AG04449 (cell line): ENCODE measurements at regions not wholly inside any gene's neighbourhood (a gene's known extent, or its start where the extent isn't known, plus 50 kb on each side); places are given as distances from the start of the nearest gene placed in this dataset.

Source experiments
- CTCF ChIA-PET: fragments of 350-600 bp; formaldehyde crosslinking; extraction: SDS; loops from one replicate; lab custom pipeline; 2021; ENCODE audit warnings: antibody characterized with exemption; lab: Yijun Ruan, JAX
- POLR2A ChIA-PET: fragments of 400-600, 350-600 bp; formaldehyde crosslinking; extraction: SDS; loops from one replicate; lab custom pipeline; 2020; ENCODE audit warnings: antibody characterized with exemption, inconsistent platforms; lab: Yijun Ruan, JAX
- DNase-seq: peaks from one replicate; pipeline ENCODE4 v3.0.0-alpha.2; 2010; ENCODE audit warnings: low read depth, low spot score
- H3K4me3 ChIP-seq: 2 replicates; pipeline ENCODE4 v1.5.1; 2011; ENCODE audit warnings: low read depth, mild to moderate bottlenecking, control low read depth, low read length
- TF ChIP-seq, protein P1 (sequence below): IDR thresholded peaks from one replicate; pipeline ENCODE4 v1.5.1; 2011; ENCODE audit warnings: mild to moderate bottlenecking, moderate library complexity, low read length, control low read depth, inconsistent platforms; ENCODE audit not compliant: insufficient read depth; ENCODE audit errors: missing control alignments

DNA sequence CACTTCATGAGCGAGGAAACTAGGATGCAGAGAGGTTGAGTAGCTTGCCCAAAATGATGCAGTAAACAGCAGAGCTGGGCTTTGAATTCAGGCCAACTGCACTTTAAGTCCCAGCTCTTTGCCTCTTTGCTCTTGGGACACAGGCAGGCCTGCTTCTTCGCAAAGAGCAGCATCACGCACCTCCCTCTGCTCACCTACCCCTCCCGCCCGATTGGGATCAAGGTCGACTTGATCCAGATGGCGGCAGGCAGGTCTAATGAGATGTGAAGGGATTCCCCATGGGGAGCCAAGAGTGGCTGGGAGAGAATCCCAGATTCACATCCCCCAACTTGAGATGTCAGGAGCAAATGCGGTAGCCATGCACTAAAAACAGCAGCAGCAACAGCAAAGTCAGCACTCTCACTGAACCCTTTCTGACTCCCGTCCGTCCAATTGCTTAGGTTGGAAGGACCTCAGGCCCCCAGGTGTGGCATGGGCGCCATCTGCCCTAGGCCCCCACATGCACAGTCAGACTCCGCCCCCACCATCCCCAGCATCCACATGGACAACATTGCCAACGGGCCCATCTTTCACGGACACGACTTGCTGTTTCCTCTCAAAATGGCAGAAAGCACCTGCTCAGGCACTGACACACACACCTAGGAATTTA, 84.3 kb upstream of the MAP4K4 start:
- POLR2A ChIA-PET: no interaction called here
- CTCF ChIA-PET: no interaction called here
- no peak for DNase-seq
- TF ChIP-seq, protein P1, sequence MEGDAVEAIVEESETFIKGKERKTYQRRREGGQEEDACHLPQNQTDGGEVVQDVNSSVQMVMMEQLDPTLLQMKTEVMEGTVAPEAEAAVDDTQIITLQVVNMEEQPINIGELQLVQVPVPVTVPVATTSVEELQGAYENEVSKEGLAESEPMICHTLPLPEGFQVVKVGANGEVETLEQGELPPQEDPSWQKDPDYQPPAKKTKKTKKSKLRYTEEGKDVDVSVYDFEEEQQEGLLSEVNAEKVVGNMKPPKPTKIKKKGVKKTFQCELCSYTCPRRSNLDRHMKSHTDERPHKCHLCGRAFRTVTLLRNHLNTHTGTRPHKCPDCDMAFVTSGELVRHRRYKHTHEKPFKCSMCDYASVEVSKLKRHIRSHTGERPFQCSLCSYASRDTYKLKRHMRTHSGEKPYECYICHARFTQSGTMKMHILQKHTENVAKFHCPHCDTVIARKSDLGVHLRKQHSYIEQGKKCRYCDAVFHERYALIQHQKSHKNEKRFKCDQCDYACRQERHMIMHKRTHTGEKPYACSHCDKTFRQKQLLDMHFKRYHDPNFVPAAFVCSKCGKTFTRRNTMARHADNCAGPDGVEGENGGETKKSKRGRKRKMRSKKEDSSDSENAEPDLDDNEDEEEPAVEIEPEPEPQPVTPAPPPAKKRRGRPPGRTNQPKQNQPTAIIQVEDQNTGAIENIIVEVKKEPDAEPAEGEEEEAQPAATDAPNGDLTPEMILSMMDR: no peak
- no peak overlapping the region for H3K4me3 ChIP-seq

DNA sequence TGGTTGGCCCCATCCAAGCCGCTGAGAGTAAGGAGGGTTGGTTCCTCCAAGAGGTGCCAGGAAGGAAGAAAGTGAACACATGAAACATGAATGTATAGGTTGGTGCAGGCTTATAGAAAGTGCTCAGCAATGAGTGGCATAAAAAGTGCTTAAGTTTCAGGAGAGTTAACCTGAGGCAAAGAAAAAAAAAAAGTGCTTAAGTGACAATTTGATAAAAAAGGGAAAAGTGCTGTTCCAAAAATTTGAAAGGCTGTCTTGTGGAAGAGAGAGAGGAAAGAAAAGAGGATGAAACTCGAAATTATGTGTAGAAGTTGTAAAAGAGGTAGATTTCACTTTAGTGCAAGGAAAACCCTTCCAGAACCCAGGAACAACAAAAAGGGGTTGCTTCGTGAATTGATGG, 85.5 kb upstream of the MAP4K4 start:
- H3K4me3 ChIP-seq: no peak overlapping the region
- CTCF ChIA-PET: no interaction called here
- TF ChIP-seq, protein P1: no peak
- DNase-seq: no peak
- POLR2A ChIA-PET: no interaction called here

DNA sequence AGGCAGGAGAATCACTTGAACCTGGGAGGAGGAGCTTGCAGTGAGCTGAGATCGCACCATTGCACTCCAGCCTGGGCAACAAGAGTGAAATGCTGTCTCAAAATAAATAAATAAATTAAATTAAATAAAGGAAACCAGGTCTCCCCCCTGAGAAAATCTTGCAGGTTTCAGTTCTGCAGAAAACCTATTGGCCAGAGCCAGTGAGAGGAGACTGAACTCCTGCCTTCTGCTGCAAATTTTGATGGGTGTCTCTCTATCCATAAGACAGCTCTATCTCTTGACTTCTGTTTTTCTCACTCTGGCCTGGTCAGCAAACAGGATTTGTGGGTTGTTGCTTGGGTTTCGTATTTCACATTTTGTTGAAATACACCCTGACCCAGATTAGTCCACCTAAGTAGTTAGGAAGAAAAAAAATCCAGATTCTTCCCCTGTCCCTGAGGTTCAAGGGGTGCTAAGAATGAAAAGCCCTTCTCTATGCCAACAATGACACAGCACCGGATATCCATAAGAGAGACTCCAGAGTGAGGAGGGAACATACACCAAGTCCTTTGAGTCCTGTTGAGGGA, 86.7 kb upstream of the MAP4K4 start:
- CTCF ChIA-PET: no interaction called here

DNA sequence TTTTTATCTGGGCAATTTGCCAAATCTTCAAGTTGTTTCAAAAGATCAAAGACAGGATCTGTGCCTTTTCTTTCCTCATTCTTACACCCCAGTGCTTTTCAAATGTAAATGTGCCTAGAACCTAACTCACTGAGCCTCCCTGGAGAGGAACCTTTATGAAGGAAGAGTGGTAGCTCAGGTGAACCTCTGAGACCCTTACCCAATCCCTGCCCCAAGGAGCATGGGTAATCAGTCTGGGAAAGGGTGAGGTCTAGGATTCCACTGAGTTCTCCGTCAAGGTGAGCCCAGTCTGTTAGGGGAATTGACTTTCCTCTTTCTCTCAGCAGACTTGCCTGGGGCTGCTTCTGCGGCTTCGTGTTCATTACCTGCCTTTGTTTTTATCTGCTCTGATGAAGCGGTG, 88.1 kb upstream of the MAP4K4 start:
- POLR2A ChIA-PET: no interaction called here
- no peak for DNase-seq
- TF ChIP-seq, protein P1: no peak
- H3K4me3 ChIP-seq: no peak overlapping the region
- CTCF ChIA-PET: no interaction called here

More for the DNA sequence above, 86.7 kb upstream of the MAP4K4 start:
- POLR2A ChIA-PET: no interaction called here
- no peak overlapping the region for H3K4me3 ChIP-seq
- TF ChIP-seq, protein P1: no peak
- DNase-seq: no peak

DNA sequence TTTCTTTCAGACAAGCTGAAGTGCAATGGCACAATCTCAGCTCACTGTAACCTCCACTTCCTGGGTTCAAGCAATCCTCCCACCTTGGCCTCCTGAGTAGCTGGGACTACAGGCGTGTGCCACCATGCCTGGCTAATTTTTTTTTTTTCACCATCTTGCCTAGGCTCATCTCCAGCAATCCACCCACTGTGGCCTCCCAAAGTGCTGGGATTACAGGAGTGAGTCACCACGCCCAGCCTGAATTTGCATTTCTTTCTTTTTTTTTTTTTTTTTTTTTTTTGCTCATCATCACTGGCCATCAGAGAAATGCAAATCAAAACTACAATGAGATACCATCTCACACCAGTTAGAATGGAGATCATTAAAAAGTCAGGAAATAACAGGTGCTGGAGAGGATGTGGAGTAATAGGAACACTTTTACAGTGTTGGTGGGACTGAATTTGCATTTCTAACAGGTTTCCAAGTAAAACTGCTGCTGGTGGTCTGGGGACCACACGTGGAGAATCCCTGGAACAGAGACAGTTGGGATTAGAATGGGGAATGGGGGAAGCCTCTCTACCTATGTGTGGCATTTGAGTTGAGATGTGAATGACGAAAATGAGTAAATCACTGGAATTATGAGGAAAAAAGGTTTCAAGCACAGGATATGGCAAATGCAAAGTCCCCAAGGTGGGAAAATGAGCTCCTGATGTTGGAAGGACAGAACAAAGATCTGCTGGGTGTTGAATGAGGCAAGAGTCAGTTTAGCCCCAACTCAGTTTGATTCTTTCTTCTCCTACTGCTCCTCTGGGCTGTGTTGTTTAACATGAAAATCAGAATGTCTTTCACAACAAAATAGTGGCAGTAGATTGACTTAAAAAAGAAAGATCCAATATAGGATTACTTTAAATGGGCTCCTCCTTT, 88.8 kb upstream of the MAP4K4 start:
- no peak overlapping the region for H3K4me3 ChIP-seq
- TF ChIP-seq, protein P1: no peak
- CTCF ChIA-PET: no interaction called here
- POLR2A ChIA-PET: no interaction called here
- DNase-seq: no peak

DNA sequence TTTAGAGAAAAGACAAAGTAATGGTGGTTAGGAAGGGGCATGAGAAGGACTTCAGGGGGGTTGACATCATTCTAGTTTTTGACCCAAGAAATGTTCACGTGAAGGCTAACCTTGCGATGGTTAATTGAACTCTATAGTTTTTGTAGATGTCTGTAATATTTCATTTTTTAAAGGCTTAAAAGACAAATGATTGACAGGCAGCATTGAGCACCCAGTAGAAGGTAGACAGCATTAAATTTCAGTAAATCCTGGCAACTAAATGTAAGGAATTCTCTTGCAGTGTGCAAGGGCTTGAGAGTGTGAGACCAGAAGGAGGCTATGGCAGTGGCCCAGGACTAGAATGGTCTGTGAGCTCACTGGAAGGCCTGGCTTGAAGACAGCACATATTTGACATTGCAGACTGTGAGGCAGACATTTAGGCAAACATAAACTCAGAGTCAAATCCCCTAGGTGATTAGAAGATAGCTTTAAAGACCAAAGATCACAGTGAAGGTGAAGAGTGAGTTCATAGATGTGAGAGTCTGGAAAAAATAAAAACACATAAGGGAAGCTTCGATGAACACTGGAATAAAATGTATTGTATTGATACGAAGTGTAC, 100.1 kb upstream of the MAP4K4 start:
- no peak overlapping the region for H3K4me3 ChIP-seq
- peak; percentile 50 for DNase-seq
- ChIA-PET POLR2A (interaction anchor here (0.5 kb wide), 1 partner anchor 134 kb away, joined by 3 read pairs; no protein-coding TSS in a partner anchor), CTCF (interaction anchor here (0.8 to 1.2 kb wide), 2 partner anchors 19 to 234 kb away, joined by 3 to 4 read pairs; no protein-coding TSS in a partner anchor)
- TF ChIP-seq, protein P1: no peak
